Activated naive CD8-positive, alpha-beta T cell (primary cell): ENCODE measurements at regions not wholly inside any gene's neighbourhood (a gene's known extent, or its start where the extent isn't known, plus 50 kb on each side); places are given as distances from the start of the nearest gene placed in this dataset.

Source experiments
- H3K27ac Mint-ChIP-seq: one replicate; pipeline ENCODE4 v1.8.0; 2021; ENCODE audit warnings: mixed read lengths
- H3K27me3 Mint-ChIP-seq: one replicate; pipeline ENCODE4 v1.8.0; 2021; ENCODE audit warnings: mixed read lengths
- H3K36me3 Mint-ChIP-seq: one replicate; pipeline ENCODE4 v1.8.0; 2021; ENCODE audit warnings: mixed read lengths
- H3K4me1 Mint-ChIP-seq: one replicate; pipeline ENCODE4 v1.8.0; 2021; ENCODE audit warnings: low read depth, mixed read lengths
- H3K4me3 Mint-ChIP-seq: one replicate; pipeline ENCODE4 v1.8.0; 2021; ENCODE audit warnings: mild to moderate bottlenecking, mixed read lengths
- H3K9me3 Mint-ChIP-seq: one replicate; pipeline ENCODE4 v1.8.0; 2021; ENCODE audit warnings: low read depth, mixed read lengths

- H3K27ac Mint-ChIP-seq: no peak overlapping the region
- peaks cover 2% of the 10 kb centered on the region for H3K27me3 Mint-ChIP-seq
- H3K4me1 Mint-ChIP-seq: no peaks in the 10 kb centered on the region
- no peaks in the 10 kb centered on the region for H3K9me3 Mint-ChIP-seq
- H3K4me3 Mint-ChIP-seq: no peak overlapping the region
- no peaks in the 10 kb centered on the region for H3K36me3 Mint-ChIP-seq
Measured at GRCh38 chr3:193824365-193824764, 231.4 kb downstream of the OPA1 start.

- no peaks in the 10 kb centered on the region for H3K36me3 Mint-ChIP-seq
- H3K4me3 Mint-ChIP-seq: no peak overlapping the region
- H3K9me3 Mint-ChIP-seq: no peaks in the 10 kb centered on the region
- no peaks in the 10 kb centered on the region for H3K4me1 Mint-ChIP-seq
- no peak overlapping the region for H3K27ac Mint-ChIP-seq
- H3K27me3 Mint-ChIP-seq: peaks cover 2% of the 10 kb centered on the region
Measured at GRCh38 chr3:193825617-193826016, 232.6 kb downstream of the OPA1 start.

GRCh38 chr3:193826159-193826795 is 233.3 kb downstream of the OPA1 start:
- H3K4me1 Mint-ChIP-seq: no peaks in the 10 kb centered on the region
- H3K27me3 Mint-ChIP-seq: no peaks in the 10 kb centered on the region
- H3K36me3 Mint-ChIP-seq: no peaks in the 10 kb centered on the region
- H3K27ac Mint-ChIP-seq: no peak overlapping the region
- no peak overlapping the region for H3K4me3 Mint-ChIP-seq
- H3K9me3 Mint-ChIP-seq: no peaks in the 10 kb centered on the region

GRCh38 chr3:193827040-193827669 is 234.1 kb downstream of the OPA1 start:
- H3K9me3 Mint-ChIP-seq: no peaks in the 10 kb centered on the region
- H3K4me3 Mint-ChIP-seq: no peak overlapping the region
- H3K27me3 Mint-ChIP-seq: no peaks in the 10 kb centered on the region

GRCh38 chr3:193827871-193828270 is 234.9 kb downstream of the OPA1 start:
- no peak overlapping the region for H3K4me3 Mint-ChIP-seq
- no peaks in the 10 kb centered on the region for H3K27me3 Mint-ChIP-seq
- no peaks in the 10 kb centered on the region for H3K4me1 Mint-ChIP-seq
- no peaks in the 10 kb centered on the region for H3K9me3 Mint-ChIP-seq
- H3K27ac Mint-ChIP-seq: no peak overlapping the region
- no peaks in the 10 kb centered on the region for H3K36me3 Mint-ChIP-seq

More at GRCh38 chr3:193827040-193827669, 234.1 kb downstream of the OPA1 start:
- Mint-ChIP-seq H3K36me3 (no peaks in the 10 kb centered on the region), H3K27ac (no peak overlapping the region), H3K4me1 (no peaks in the 10 kb centered on the region)

GRCh38 chr3:193828477-193828876 is 235.5 kb downstream of the OPA1 start:
- H3K36me3 Mint-ChIP-seq: no peaks in the 10 kb centered on the region
- H3K4me3 Mint-ChIP-seq: no peak overlapping the region
- H3K27me3 Mint-ChIP-seq: no peaks in the 10 kb centered on the region
- H3K27ac Mint-ChIP-seq: no peak overlapping the region
- no peaks in the 10 kb centered on the region for H3K4me1 Mint-ChIP-seq
- H3K9me3 Mint-ChIP-seq: no peaks in the 10 kb centered on the region

GRCh38 chr3:193829781-193830180 is 236.8 kb downstream of the OPA1 start:
- H3K4me3 Mint-ChIP-seq: no peak overlapping the region
- no peaks in the 10 kb centered on the region for H3K36me3 Mint-ChIP-seq
- no peak overlapping the region for H3K27ac Mint-ChIP-seq
- H3K9me3 Mint-ChIP-seq: no peaks in the 10 kb centered on the region
- no peaks in the 10 kb centered on the region for H3K27me3 Mint-ChIP-seq
- no peaks in the 10 kb centered on the region for H3K4me1 Mint-ChIP-seq

GRCh38 chr3:193830791-193831191 is 237.8 kb downstream of the OPA1 start:
- no peaks in the 10 kb centered on the region for H3K9me3 Mint-ChIP-seq
- no peaks in the 10 kb centered on the region for H3K36me3 Mint-ChIP-seq
- no peak overlapping the region for H3K4me3 Mint-ChIP-seq
- no peaks in the 10 kb centered on the region for H3K4me1 Mint-ChIP-seq
- H3K27me3 Mint-ChIP-seq: no peaks in the 10 kb centered on the region
- no peak overlapping the region for H3K27ac Mint-ChIP-seq

- no peak overlapping the region for H3K4me3 Mint-ChIP-seq
- no peak overlapping the region for H3K27ac Mint-ChIP-seq
Measured at GRCh38 chr3:193831495-193832455, 238.8 kb downstream of the OPA1 start.

GRCh38 chr3:193832833-193833413 is 239.9 kb downstream of the OPA1 start:
- H3K4me3 Mint-ChIP-seq: no peak overlapping the region
- no peaks in the 10 kb centered on the region for H3K27me3 Mint-ChIP-seq
- H3K4me1 Mint-ChIP-seq: no peaks in the 10 kb centered on the region
- H3K27ac Mint-ChIP-seq: no peak overlapping the region
- no peaks in the 10 kb centered on the region for H3K9me3 Mint-ChIP-seq
- H3K36me3 Mint-ChIP-seq: no peaks in the 10 kb centered on the region

More at GRCh38 chr3:193831495-193832455, 238.8 kb downstream of the OPA1 start:
- Mint-ChIP-seq H3K27me3 (no peaks in the 10 kb centered on the region), H3K36me3 (no peaks in the 10 kb centered on the region), H3K4me1 (no peaks in the 10 kb centered on the region), H3K9me3 (no peaks in the 10 kb centered on the region)

- Mint-ChIP-seq H3K27ac (no peak overlapping the region), H3K9me3 (no peaks in the 10 kb centered on the region), H3K4me1 (no peaks in the 10 kb centered on the region), H3K4me3 (no peak overlapping the region), H3K36me3 (no peaks in the 10 kb centered on the region), H3K27me3 (no peaks in the 10 kb centered on the region)
Measured at GRCh38 chr3:193833592-193833991, 240.6 kb downstream of the OPA1 start.

- H3K27ac Mint-ChIP-seq: no peak overlapping the region
- H3K4me1 Mint-ChIP-seq: no peaks in the 10 kb centered on the region
- H3K4me3 Mint-ChIP-seq: no peak overlapping the region
- H3K36me3 Mint-ChIP-seq: no peaks in the 10 kb centered on the region
- H3K9me3 Mint-ChIP-seq: no peaks in the 10 kb centered on the region
- peaks cover 2% of the 10 kb centered on the region for H3K27me3 Mint-ChIP-seq
Measured at GRCh38 chr3:193835414-193835813, 242.4 kb downstream of the OPA1 start.

- Mint-ChIP-seq H3K27ac (no peak overlapping the region), H3K9me3 (no peaks in the 10 kb centered on the region), H3K27me3 (peaks cover 9% of the 10 kb centered on the region), H3K4me1 (no peaks in the 10 kb centered on the region), H3K4me3 (no peak overlapping the region), H3K36me3 (no peaks in the 10 kb centered on the region)
Measured at GRCh38 chr3:193836511-193836910, 243.5 kb downstream of the OPA1 start.

GRCh38 chr3:193836918-193837317 is 243.9 kb downstream of the OPA1 start:
- Mint-ChIP-seq H3K27me3 (peaks cover 10% of the 10 kb centered on the region), H3K4me1 (no peaks in the 10 kb centered on the region), H3K9me3 (no peaks in the 10 kb centered on the region), H3K27ac (no peak overlapping the region), H3K36me3 (no peaks in the 10 kb centered on the region), H3K4me3 (no peak overlapping the region)

- Mint-ChIP-seq H3K27me3 (peaks cover 10% of the 10 kb centered on the region), H3K4me3 (no peak overlapping the region), H3K27ac (no peak overlapping the region), H3K9me3 (no peaks in the 10 kb centered on the region), H3K36me3 (no peaks in the 10 kb centered on the region), H3K4me1 (no peaks in the 10 kb centered on the region)
Measured at GRCh38 chr3:193837347-193837827, 244.4 kb downstream of the OPA1 start.
